SU-DHL-6 (cell line): ENCODE measurements at regions not wholly inside any gene's neighbourhood (a gene's known extent, or its start where the extent isn't known, plus 50 kb on each side); places are given as distances from the start of the nearest gene placed in this dataset.

Experiments used
- H2AFZ ChIP-seq: fragments of 200-600 bp; sonication (generic); 2 replicates; pipeline ENCODE4 v1.6.1; 2014; ENCODE audit warnings: low read depth, mild to moderate bottlenecking, moderate library complexity, mixed read lengths, antibody characterized with exemption, low read length; ENCODE audit not compliant: severe bottlenecking
- H3F3A ChIP-seq: fragments of 200-600 bp; shearing (Covaris generic); 2 replicates; pipeline ENCODE4 v1.6.0; 2016; ENCODE audit warnings: antibody characterized with exemption, mild to moderate bottlenecking; ENCODE audit not compliant: insufficient read depth
- H3K27ac ChIP-seq: fragments of 200-600 bp; sonication (generic); 2 replicates; pipeline ENCODE4 v1.5.1; 2016; ENCODE audit warnings: low read depth, mild to moderate bottlenecking, low read length, moderate library complexity, mixed read lengths
- H3K27me3 ChIP-seq: fragments of 200-600 bp; sonication (generic), shearing (Covaris generic); 2 replicates; pipeline ENCODE4 v1.6.0; 2014; ENCODE audit warnings: mild to moderate bottlenecking, low read length
- H3K36me3 ChIP-seq: fragments of 200-600 bp; sonication (generic); 2 replicates; pipeline ENCODE4 v1.6.1; 2014; ENCODE audit warnings: mild to moderate bottlenecking, low read length, mixed read lengths
- H3K4me2 ChIP-seq: fragments of 300-600, 200-600 bp; shearing (Covaris generic), sonication (generic); 2 replicates; pipeline ENCODE4 v1.6.0; 2014; ENCODE audit warnings: low read length, low read depth, mild to moderate bottlenecking; ENCODE audit not compliant: poor library complexity, severe bottlenecking
- H3K4me3 ChIP-seq: fragments of 200-600 bp; sonication (generic); 2 replicates; pipeline ENCODE4 v1.5.1; 2014; ENCODE audit warnings: antibody characterized with exemption, low read length, mild to moderate bottlenecking, mixed read lengths; ENCODE audit not compliant: insufficient read depth, poor library complexity, severe bottlenecking
- H3K79me2 ChIP-seq: fragments of 200-600 bp; sonication (generic); 2 replicates; pipeline ENCODE4 v1.6.1; 2014; ENCODE audit warnings: mild to moderate bottlenecking, low read length, moderate library complexity; ENCODE audit not compliant: insufficient read depth
- H3K9ac ChIP-seq: fragments of 200-600 bp; sonication (generic); 2 replicates; pipeline ENCODE4 v1.7.0; 2014; ENCODE audit warnings: mild to moderate bottlenecking, low read length
- H3K9me2 ChIP-seq: fragments of 200-600 bp; sonication (generic); replicated peaks from 2 replicates; pipeline ENCODE4 v1.6.1; 2014; ENCODE audit warnings: low read length; ENCODE audit not compliant: insufficient read depth
- H3K9me3 ChIP-seq: fragments of 200-600 bp; sonication (generic); 2 replicates; pipeline ENCODE4 v1.6.1; 2014; ENCODE audit warnings: low read length, mixed read lengths; ENCODE audit not compliant: insufficient read depth
- H4K20me1 ChIP-seq: fragments of 200-600 bp; sonication (generic); 2 replicates; pipeline ENCODE4 v1.6.1; 2014; ENCODE audit warnings: low read depth, mild to moderate bottlenecking, antibody characterized with exemption, low read length, moderate library complexity, mixed read lengths
- CTCF ChIP-seq: fragments of 200-600 bp; sonication (generic); IDR thresholded peaks from one replicate; pipeline ENCODE4 v1.5.1; 2017; ENCODE audit warnings: antibody characterized with exemption, mild to moderate bottlenecking, low read length, moderate library complexity; ENCODE audit not compliant: insufficient read depth, poor library complexity, severe bottlenecking
- EZH2phosphoT487 ChIP-seq: fragments of 200-600 bp; sonication (generic), shearing (Covaris generic); conservative IDR thresholded peaks from 2 replicates; pipeline ENCODE4 v1.6.1; 2018; ENCODE audit warnings: mild to moderate bottlenecking, antibody characterized with exemption, low read length, moderate library complexity, mixed read lengths

- no peaks in the 10 kb centered on the region for H3K36me3 ChIP-seq
- H3K4me3 ChIP-seq = no peak overlapping the region
- TF ChIP-seq CTCF (no peak), EZH2phosphoT487 (no peak)
- H3K27me3 ChIP-seq = no peaks in the 10 kb centered on the region
- H3K4me2 ChIP-seq = no peak overlapping the region
- H3K9ac ChIP-seq = no peak overlapping the region
- H3F3A ChIP-seq = no peaks in the 10 kb centered on the region
- no peaks in the 10 kb centered on the region for H3K9me3 ChIP-seq
- no peak overlapping the region for H3K27ac ChIP-seq
- H3K9me2 ChIP-seq = no peaks in the 10 kb centered on the region
- no peaks in the 10 kb centered on the region for H4K20me1 ChIP-seq
- H3K79me2 ChIP-seq = no peaks in the 10 kb centered on the region
- H2AFZ ChIP-seq = no peak overlapping the region
These were observed 255.4 kb upstream of the HSF2 start for GRCh38 chr6:122143813-122144601.

GRCh38 chr6:122145246-122145645 lies 254.2 kb upstream of the HSF2 start:
- Histone ChIP-seq H3K79me2 (no peaks in the 10 kb centered on the region), H2AFZ (no peak overlapping the region), H3K27ac (no peak overlapping the region), H3K9me3 (no peaks in the 10 kb centered on the region), H3F3A (no peaks in the 10 kb centered on the region), H3K4me2 (no peak overlapping the region), H3K36me3 (no peaks in the 10 kb centered on the region), H3K9ac (no peak overlapping the region), H4K20me1 (no peaks in the 10 kb centered on the region), H3K27me3 (no peaks in the 10 kb centered on the region), H3K4me3 (no peak overlapping the region), H3K9me2 (no peaks in the 10 kb centered on the region)
- no peak for TF ChIP-seq EZH2phosphoT487
- no peak for TF ChIP-seq CTCF

- H3K4me2 ChIP-seq = no peak overlapping the region
- no peak overlapping the region for H2AFZ ChIP-seq
- no peaks in the 10 kb centered on the region for H3K9me2 ChIP-seq
- no peaks in the 10 kb centered on the region for H3K27me3 ChIP-seq
- H3K27ac ChIP-seq = no peak overlapping the region
- no peaks in the 10 kb centered on the region for H4K20me1 ChIP-seq
- H3F3A ChIP-seq = no peaks in the 10 kb centered on the region
- no peaks in the 10 kb centered on the region for H3K9me3 ChIP-seq
- no peak overlapping the region for H3K4me3 ChIP-seq
- H3K9ac ChIP-seq = no peak overlapping the region
- H3K79me2 ChIP-seq = no peaks in the 10 kb centered on the region
- TF ChIP-seq CTCF (no peak), EZH2phosphoT487 (no peak)
- H3K36me3 ChIP-seq = no peaks in the 10 kb centered on the region
These were observed 253.7 kb upstream of the HSF2 start for GRCh38 chr6:122145741-122146240.
